ENCODE measurements at regions not wholly inside any gene's neighbourhood (a gene's known extent, or its start where the extent isn't known, plus 50 kb on each side); places are given as distances from the start of the nearest gene placed in this dataset.

DNA sequence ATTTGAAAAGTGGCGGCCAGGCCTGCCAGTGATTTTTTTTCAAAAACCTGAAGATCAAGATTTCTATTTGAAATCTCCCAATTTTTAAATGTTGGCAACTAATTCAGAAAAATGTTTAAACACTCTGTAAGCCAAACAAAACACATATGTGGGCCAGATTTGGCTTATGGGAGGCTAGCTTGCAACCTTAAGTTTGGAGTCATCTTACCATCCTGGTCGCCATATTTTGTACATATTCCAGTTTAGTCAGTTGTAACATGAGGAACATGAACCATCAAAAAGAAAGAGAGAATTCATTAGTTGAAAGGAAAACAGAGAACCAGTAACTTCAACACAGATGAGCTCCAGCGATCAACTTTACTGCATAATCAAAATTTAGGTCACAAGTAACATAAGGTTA lies 115.4 kb downstream of the TMEM26 start:
- no peak for DNase-seq
- Histone ChIP-seq H3K27me3 (no peaks in the 10 kb centered on the region), H3K4me3 (no peak overlapping the region), H3K9me3 (no peaks in the 10 kb centered on the region), H3K27ac (no peak overlapping the region), H3K36me3 (ENCODE audit: low read depth, missing control alignments) (no peaks in the 10 kb centered on the region), H3K4me1 (no peaks in the 10 kb centered on the region)
- intact Hi-C loops (cut with DNase I; ENCODE audit: low total_unique reads) = no loop called here
- TF ChIP-seq CTCF (IDR thresholded peaks at IDR 0.05) (no peak), POLR2A (IDR thresholded peaks at IDR 0.05) (no peak)
- WGBS, 2 donors = 90 to 92% methylated on average over 3 of the region's 3 CpGs

DNA sequence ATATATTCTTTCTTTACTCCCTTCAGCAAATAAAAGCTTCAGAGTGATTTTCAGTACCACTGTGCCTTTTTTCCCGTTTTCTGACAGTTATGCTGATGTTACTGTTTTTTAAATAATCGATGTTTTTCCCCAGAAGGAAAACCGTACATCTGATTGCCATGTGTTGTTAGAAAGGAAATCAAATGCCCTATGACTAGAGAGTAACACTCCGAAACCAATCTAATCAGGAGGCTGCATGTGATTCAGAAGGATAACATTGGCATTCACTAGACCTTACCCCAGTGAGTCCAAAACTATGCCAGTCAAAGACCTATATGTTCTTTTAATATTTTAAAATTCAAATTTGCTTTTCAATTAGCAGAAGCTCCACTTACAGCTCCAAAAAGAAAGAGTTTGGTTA lies 116.3 kb downstream of the TMEM26 start:
- Histone ChIP-seq H3K27me3 (no peaks in the 10 kb centered on the region), H3K4me1 (no peaks in the 10 kb centered on the region), H3K9me3 (no peaks in the 10 kb centered on the region), H3K36me3 (ENCODE audit: low read depth, missing control alignments) (no peaks in the 10 kb centered on the region), H3K4me3 (no peak overlapping the region), H3K27ac (no peak overlapping the region)
- 76 to 92% methylated on average over 4 of the region's 4 CpGs for WGBS, 2 donors
- DNase-seq = no peak
- intact Hi-C loops (cut with DNase I; ENCODE audit: low total_unique reads) = no loop called here
- TF ChIP-seq POLR2A (IDR thresholded peaks at IDR 0.05) (no peak), CTCF (IDR thresholded peaks at IDR 0.05) (no peak)

DNA sequence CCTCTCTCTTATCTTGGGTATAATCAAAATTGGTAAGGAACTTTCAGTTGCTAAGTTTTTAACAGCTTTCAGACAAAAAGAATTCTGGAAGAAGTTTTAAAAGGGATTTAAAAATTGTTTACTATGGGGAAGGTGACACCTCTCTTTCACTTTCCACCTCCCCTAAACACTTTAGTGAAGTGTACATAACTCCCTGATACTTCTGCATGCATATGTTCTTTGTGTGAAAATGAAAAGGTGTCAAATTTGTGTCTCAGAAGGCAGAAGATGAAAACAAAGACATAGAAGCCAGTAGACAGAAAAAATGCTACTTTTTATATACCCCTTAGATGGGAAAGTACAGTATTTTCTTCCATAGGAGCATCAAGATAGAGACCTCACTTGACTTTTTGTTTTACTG lies 117.8 kb downstream of the TMEM26 start:
- H3K4me3 ChIP-seq = no peak overlapping the region
- TF ChIP-seq CTCF (IDR thresholded peaks at IDR 0.05) (no peak), POLR2A (IDR thresholded peaks at IDR 0.05) (no peak)
- no peaks in the 10 kb centered on the region for H3K36me3 ChIP-seq (ENCODE audit: low read depth, missing control alignments)
- intact Hi-C loops (cut with DNase I; ENCODE audit: low total_unique reads) = no loop called here
- no peaks in the 10 kb centered on the region for H3K4me1 ChIP-seq
- no peaks in the 10 kb centered on the region for H3K9me3 ChIP-seq
- no peak overlapping the region for H3K27ac ChIP-seq
- no peaks in the 10 kb centered on the region for H3K27me3 ChIP-seq
- no peak for DNase-seq

GRCh38 chr10:61332581-61332980 lies 120.6 kb downstream of the TMEM26 start:
- no peak for TF ChIP-seq CTCF (IDR thresholded peaks at IDR 0.05)
- no peak for TF ChIP-seq POLR2A (IDR thresholded peaks at IDR 0.05)
- Histone ChIP-seq H3K27ac (no peak overlapping the region), H3K9me3 (no peaks in the 10 kb centered on the region), H3K36me3 (ENCODE audit: low read depth, missing control alignments) (no peaks in the 10 kb centered on the region), H3K4me1 (no peaks in the 10 kb centered on the region), H3K27me3 (no peaks in the 10 kb centered on the region), H3K4me3 (no peak overlapping the region)
- WGBS, 2 donors = 38 to 61% methylated on average over 4 of the region's 4 CpGs
- no peak for DNase-seq
- intact Hi-C loops (cut with DNase I; ENCODE audit: low total_unique reads) = no loop called here

- no peak overlapping the region for H3K27ac ChIP-seq
- no peak for TF ChIP-seq POLR2A (IDR thresholded peaks at IDR 0.05)
- no peak for TF ChIP-seq CTCF (IDR thresholded peaks at IDR 0.05)
- H3K4me3 ChIP-seq = no peak overlapping the region
- DNase-seq = no peak
- intact Hi-C loops (cut with DNase I; ENCODE audit: low total_unique reads) = no loop called here
- H3K4me1 ChIP-seq = no peaks in the 10 kb centered on the region
- H3K27me3 ChIP-seq = no peaks in the 10 kb centered on the region
- H3K36me3 ChIP-seq (ENCODE audit: low read depth, missing control alignments) = no peaks in the 10 kb centered on the region
- 80 to 83% methylated on average over 3 of the region's 3 CpGs for WGBS, 2 donors
- no peaks in the 10 kb centered on the region for H3K9me3 ChIP-seq
These were observed 122.5 kb downstream of the TMEM26 start for GRCh38 chr10:61330669-61331068.

Measured in testis (tissue), 2 donors.